GM19324 (cell line): ENCODE measurements at regions not wholly inside any gene's neighbourhood (a gene's known extent, or its start where the extent isn't known, plus 50 kb on each side); places are given as distances from the start of the nearest gene placed in this dataset.

Source experiments
- ATAC-seq: cut with Tn5 transposase; IDR thresholded peaks from one replicate; pipeline ENCODE4 v1.9.1; 2021; ENCODE audit warnings: mild to moderate bottlenecking, moderate library complexity; ENCODE audit not compliant: unreplicated experiment, low FRiP score

- no peak for ATAC-seq
These were observed 235.4 kb upstream of the SLC35B3 start for GRCh38 chr6:8670792-8671191.

- no peak for ATAC-seq
These were observed 229.4 kb upstream of the SLC35B3 start for GRCh38 chr6:8664700-8665099.

GRCh38 chr6:8664070-8664469, 228.7 kb upstream of the SLC35B3 start:
- no peak for ATAC-seq

- ATAC-seq, result no peak
These were observed 224.3 kb upstream of the SLC35B3 start for GRCh38 chr6:8659404-8660189.

GRCh38 chr6:8658416-8658815, 223.1 kb upstream of the SLC35B3 start:
- ATAC-seq, result no peak

GRCh38 chr6:8657522-8657921, 222.2 kb upstream of the SLC35B3 start:
- ATAC-seq, result no peak

- no peak for ATAC-seq
These were observed 220.5 kb upstream of the SLC35B3 start for GRCh38 chr6:8655670-8656454.

- no peak for ATAC-seq
These were observed 217.4 kb upstream of the SLC35B3 start for GRCh38 chr6:8652710-8653109.

- ATAC-seq, result no peak
These were observed 216.7 kb upstream of the SLC35B3 start for GRCh38 chr6:8651998-8652397.

- ATAC-seq, result no peak
These were observed 209.9 kb upstream of the SLC35B3 start for GRCh38 chr6:8645212-8645611.

- ATAC-seq, result no peak
These were observed 209.0 kb upstream of the SLC35B3 start for GRCh38 chr6:8644306-8644705.

- ATAC-seq, result no peak
These were observed 207.5 kb upstream of the SLC35B3 start for GRCh38 chr6:8642854-8643253.

- ATAC-seq, result no peak
These were observed 206.8 kb upstream of the SLC35B3 start for GRCh38 chr6:8642131-8642530.

- ATAC-seq, result no peak
These were observed 204.7 kb upstream of the SLC35B3 start for GRCh38 chr6:8639928-8640649.

GRCh38 chr6:8637896-8638597, 202.7 kb upstream of the SLC35B3 start:
- ATAC-seq, result no peak

GRCh38 chr6:8633762-8634161, 198.4 kb upstream of the SLC35B3 start:
- no peak for ATAC-seq

- ATAC-seq, result no peak
These were observed 193.4 kb upstream of the SLC35B3 start for GRCh38 chr6:8628736-8629135.

GRCh38 chr6:8628063-8628462, 192.7 kb upstream of the SLC35B3 start:
- ATAC-seq, result no peak

GRCh38 chr6:8627085-8627861, 191.9 kb upstream of the SLC35B3 start:
- ATAC-seq, result no peak

GRCh38 chr6:8624665-8625064, 189.3 kb upstream of the SLC35B3 start:
- no peak for ATAC-seq
